H9 (cell line): ENCODE measurements at regions not wholly inside any gene's neighbourhood (a gene's known extent, or its start where the extent isn't known, plus 50 kb on each side); places are given as distances from the start of the nearest gene placed in this dataset.

Experiments
- DNase-seq: peaks from one replicate; pipeline ENCODE4 v3.0.0-alpha.2; 2017
- H2AFZ ChIP-seq: one replicate; pipeline ENCODE4 v1.6.1; 2013; ENCODE audit warnings: mild to moderate bottlenecking, low read length, control low read depth, moderate library complexity
- H2AK5ac ChIP-seq: 2 replicates; pipeline ENCODE4 v1.6.1; 2013; ENCODE audit warnings: low read length, control low read depth, mixed read lengths; ENCODE audit not compliant: insufficient read length
- H2BK120ac ChIP-seq: one replicate; pipeline ENCODE4 v1.6.1; 2013; ENCODE audit warnings: low read depth, mild to moderate bottlenecking, low read length, control low read depth, inconsistent platforms; ENCODE audit not compliant: poor library complexity, severe bottlenecking
- H2BK12ac ChIP-seq: 2 replicates; pipeline ENCODE4 v1.6.1; 2013; ENCODE audit warnings: low read length, control low read depth, mixed read lengths, low read depth; ENCODE audit not compliant: insufficient read length
- H2BK15ac ChIP-seq: 2 replicates; pipeline ENCODE4 v1.6.1; 2013; ENCODE audit warnings: low read depth, low read length, control low read depth
- H2BK20ac ChIP-seq: one replicate; pipeline ENCODE4 v1.6.1; 2013; ENCODE audit warnings: low read depth, mild to moderate bottlenecking, low read length, control low read depth, inconsistent platforms; ENCODE audit not compliant: poor library complexity, severe bottlenecking
- H2BK5ac ChIP-seq: 2 replicates; pipeline ENCODE4 v1.6.1; 2013; ENCODE audit warnings: low read length, control low read depth, mixed read lengths; ENCODE audit not compliant: insufficient read length
- H3K14ac ChIP-seq: 2 replicates; pipeline ENCODE4 v1.6.1; 2013; ENCODE audit warnings: low read length, control low read depth; ENCODE audit not compliant: insufficient read depth
- H3K18ac ChIP-seq: 2 replicates; pipeline ENCODE4 v1.6.1; 2013; ENCODE audit warnings: low read depth, mild to moderate bottlenecking, mixed read lengths, low read length, control low read depth; ENCODE audit not compliant: insufficient read length
- H3K23ac ChIP-seq: 2 replicates; pipeline ENCODE4 v1.6.1; 2013; ENCODE audit warnings: low read length, control low read depth, mixed read lengths, low read depth; ENCODE audit not compliant: insufficient read length
- H3K23me2 ChIP-seq: 2 replicates; pipeline ENCODE4 v1.6.1; 2013; ENCODE audit warnings: low read depth, mild to moderate bottlenecking, mixed read lengths, low read length, control low read depth; ENCODE audit not compliant: insufficient read length, poor library complexity, severe bottlenecking
- H3K27ac ChIP-seq: 2 replicates; pipeline ENCODE4 v1.5.1; 2013; ENCODE audit warnings: low read length, control low read depth, mixed read lengths, low read depth; ENCODE audit not compliant: insufficient read length
- H3K27me3 ChIP-seq: 2 replicates; pipeline ENCODE4 v1.6.1; 2013; ENCODE audit warnings: low read length, control low read depth, inconsistent platforms; ENCODE audit not compliant: insufficient read depth
- H3K4ac ChIP-seq: 2 replicates; pipeline ENCODE4 v1.6.1; 2013; ENCODE audit warnings: low read depth, mild to moderate bottlenecking, control low read depth, inconsistent platforms, low read length, moderate library complexity
- H3K4me1 ChIP-seq: 2 replicates; pipeline ENCODE4 v1.6.1; 2013; ENCODE audit warnings: low read length, control low read depth, inconsistent platforms; ENCODE audit not compliant: insufficient read depth
- H3K4me2 ChIP-seq: 2 replicates; pipeline ENCODE4 v1.6.1; 2013; ENCODE audit warnings: low read length, control low read depth, mixed read lengths; ENCODE audit not compliant: insufficient read length, insufficient read depth
- H3K56ac ChIP-seq: 2 replicates; pipeline ENCODE4 v1.6.1; 2013; ENCODE audit warnings: low read depth, mild to moderate bottlenecking, mixed read lengths, low read length, control low read depth; ENCODE audit not compliant: insufficient read length
- H3K79me1 ChIP-seq: 2 replicates; pipeline ENCODE4 v1.6.1; 2013; ENCODE audit warnings: low read depth, mild to moderate bottlenecking, moderate library complexity, low read length, control low read depth, inconsistent platforms; ENCODE audit not compliant: insufficient read depth, poor library complexity, severe bottlenecking
- H3K79me2 ChIP-seq: 2 replicates; pipeline ENCODE4 v1.6.1; 2013; ENCODE audit warnings: low read length, control low read depth, inconsistent platforms; ENCODE audit not compliant: insufficient read depth
- H3K9ac ChIP-seq: 2 replicates; pipeline ENCODE4 v1.6.1; 2013; ENCODE audit warnings: low read length, control low read depth, mixed read lengths; ENCODE audit not compliant: insufficient read length; ENCODE audit errors: extremely low read depth
- H3K9me3 ChIP-seq: one replicate; pipeline ENCODE4 v1.6.1; 2013; ENCODE audit warnings: low read depth, low read length, inconsistent platforms; ENCODE audit not compliant: control insufficient read depth
- H3T11ph ChIP-seq: one replicate; pipeline ENCODE4 v1.6.1; 2013; ENCODE audit warnings: mild to moderate bottlenecking, low read length, control low read depth, inconsistent platforms
- H4K20me1 ChIP-seq: one replicate; pipeline ENCODE4 v1.6.1; 2013; ENCODE audit not compliant: control insufficient read depth, insufficient read length, insufficient read depth
- H4K5ac ChIP-seq: 2 replicates; pipeline ENCODE4 v1.6.1; 2013; ENCODE audit warnings: low read depth, mild to moderate bottlenecking, mixed read lengths, low read length, control low read depth; ENCODE audit not compliant: insufficient read length
- H4K8ac ChIP-seq: replicated peaks from 2 replicates; pipeline ENCODE4 v1.6.1; 2013; ENCODE audit warnings: low read length, control low read depth, mixed read lengths, low read depth; ENCODE audit not compliant: insufficient read length
- H4K91ac ChIP-seq: 2 replicates; pipeline ENCODE4 v1.6.1; 2013; ENCODE audit warnings: low read depth, mild to moderate bottlenecking, moderate library complexity, mixed read lengths, low read length, control low read depth; ENCODE audit not compliant: insufficient read length
- H3K27ac Mint-ChIP-seq, 3 experiments: 2 replicates in 2 of 3; 3 replicates in 1 of 3; pipeline ENCODE4 v1.8.0; 2020 to 2021; ENCODE audit warnings: mixed read lengths in 3 of 3, mild to moderate bottlenecking in 1 of 3, moderate library complexity in 1 of 3
- H3K27me3 Mint-ChIP-seq: 2 replicates; pipeline ENCODE4 v1.8.0; 2021; ENCODE audit warnings: low read depth, mild to moderate bottlenecking, moderate library complexity, mixed read lengths
- H3K36me3 Mint-ChIP-seq, 3 experiments: 2 replicates in 2 of 3; 3 replicates in 1 of 3; pipeline ENCODE4 v1.8.0; 2020 to 2021; ENCODE audit warnings: low read depth in 3 of 3, mixed read lengths in 3 of 3; ENCODE audit not compliant: insufficient read depth in 1 of 3
- H3K4me1 Mint-ChIP-seq, 2 experiments: 2 replicates each; pipeline ENCODE4 v1.8.0; 2020; ENCODE audit warnings: mixed read lengths in 2 of 2
- H3K4me3 Mint-ChIP-seq, 2 experiments: 2 replicates in 1 of 2; 3 replicates in 1 of 2; pipeline ENCODE4 v1.8.0; 2020 to 2021; ENCODE audit warnings: mild to moderate bottlenecking in 2 of 2, mixed read lengths in 2 of 2, moderate library complexity in 1 of 2
- H3K9me3 Mint-ChIP-seq, 2 experiments: 2 replicates in 1 of 2; 3 replicates in 1 of 2; pipeline ENCODE4 v1.8.0; 2020; ENCODE audit warnings: mild to moderate bottlenecking in 2 of 2, mixed read lengths in 2 of 2, moderate library complexity in 1 of 2
- CTCF ChIP-seq: fragments of 200-600 bp; sonication (generic); conservative IDR thresholded peaks from 3 replicates; pipeline ENCODE4 v1.8.0; 2021; ENCODE audit warnings: antibody characterized with exemption, mild to moderate bottlenecking
- WGBS: extraction: QIAGEN DNeasy Blood & Tissue Kit; methylation state at CpG from one replicate; pipeline ENCODE4 v1.1.7; 2013; ENCODE audit warnings: missing lambda C conversion rate, low lambda C conversion rate, mixed read lengths; ENCODE audit not compliant: insufficient read length; ENCODE audit errors: extremely low coverage; 5-methylcytosine and 5-hydroxymethylcytosine counted together

- Histone ChIP-seq H3K23me2 (no peaks in the 10 kb centered on the region), H3K4ac (no peak overlapping the region), H4K8ac (no peak overlapping the region), H4K91ac (no peak overlapping the region), H3K79me1 (no peaks in the 10 kb centered on the region), H2AFZ (no peak overlapping the region), H2BK12ac (no peak overlapping the region), H3K27ac (no peak overlapping the region), H3K14ac (no peak overlapping the region), H3K4me1 (no peaks in the 10 kb centered on the region), H2BK5ac (no peak overlapping the region), H2BK15ac (no peak overlapping the region), H2BK120ac (no peak overlapping the region), H2AK5ac (no peak overlapping the region), H3K27me3 (no peaks in the 10 kb centered on the region; the same call in 1 of the 2 replicates), H3K18ac (no peak overlapping the region), H3K79me2 (no peaks in the 10 kb centered on the region; the same call in 1 of the 2 replicates), H3K56ac (no peak overlapping the region), H3K4me2 (no peak overlapping the region), H3K23ac (no peak overlapping the region), H4K20me1 (no peaks in the 10 kb centered on the region), H3K9me3 (no peaks in the 10 kb centered on the region), H4K5ac (no peak overlapping the region), H3T11ph (no peak overlapping the region), H2BK20ac (no peak overlapping the region), H3K9ac (no peak overlapping the region)
- TF ChIP-seq CTCF = no peak
- WGBS = no CpG with 5 or more reads among the region's 7 CpGs
- H3K36me3 Mint-ChIP-seq = peaks cover 0 to 2% (median 0%) of the 10 kb centered on the region in 3 experiments; a peak in 1 of 7 replicates
- peaks cover 8% of the 10 kb centered on the region for H3K27me3 Mint-ChIP-seq
- peaks cover 3 to 4% of the 10 kb centered on the region in 2 experiments; a peak in 2 of 5 replicates for H3K9me3 Mint-ChIP-seq
- no peak for DNase-seq
- no peaks in the 10 kb centered on the region; a peak in 1 of 4 replicates for H3K4me1 Mint-ChIP-seq
- no peak overlapping the region for H3K27ac Mint-ChIP-seq
- H3K4me3 Mint-ChIP-seq = no peak overlapping the region
Measured at GRCh38 chr7:132028144-132028920, 471.9 kb upstream of the PODXL start.
